BJ (cell line): ENCODE measurements at regions not wholly inside any gene's neighbourhood (a gene's known extent, or its start where the extent isn't known, plus 50 kb on each side); places are given as distances from the start of the nearest gene placed in this dataset.

ENCODE experiments used
- CTCF ChIA-PET: fragments of 350-600 bp; formaldehyde crosslinking; extraction: SDS; loops from one replicate; lab custom pipeline; 2021; ENCODE audit warnings: antibody characterized with exemption, inconsistent platforms; lab: Yijun Ruan, JAX
- POLR2A ChIA-PET: fragments of 300-600 bp; sonication (Branson Sonifier 250); formaldehyde crosslinking; extraction: SDS; loops from one replicate; lab custom pipeline; 2021; ENCODE audit warnings: antibody characterized with exemption; lab: Charles Lee
- DNase-seq: peaks from one replicate; pipeline ENCODE4 v3.0.0-alpha.2; 2011; ENCODE audit warnings: low read depth
- H3K27me3 ChIP-seq: 2 replicates; pipeline ENCODE4 v1.6.0; 2011; ENCODE audit warnings: low read length; ENCODE audit not compliant: control insufficient read depth, insufficient read depth
- H3K36me3 ChIP-seq: 2 replicates; pipeline ENCODE4 v1.5.1; 2011; ENCODE audit warnings: low read length; ENCODE audit not compliant: control insufficient read depth, insufficient read depth
- H3K4me3 ChIP-seq: 2 replicates; pipeline ENCODE4 v1.5.1; 2011; ENCODE audit warnings: low read depth, mild to moderate bottlenecking, control low read depth, low read length
- CTCF ChIP-seq: IDR thresholded peaks from 2 replicates; pipeline ENCODE4 v1.5.1; 2011; ENCODE audit warnings: low read depth, mild to moderate bottlenecking, control low read depth, inconsistent platforms, low read length, moderate library complexity; ENCODE audit not compliant: insufficient read depth

- ChIA-PET POLR2A (no interaction called here), CTCF (interaction anchor here (3.0 kb wide), 1 partner anchor 8 kb away, joined by 8 read pairs; no protein-coding TSS in a partner anchor)
- Histone ChIP-seq H3K4me3 (no peak overlapping the region), H3K27me3 (no peaks in the 10 kb centered on the region), H3K36me3 (no peaks in the 10 kb centered on the region)
- no peak for TF ChIP-seq CTCF
- DNase-seq, result no peak
These were observed 332.1 kb downstream of the DIRAS2 start for GRCh38 chr9:90310521-90310876.

GRCh38 chr9:90311811-90312210, 330.8 kb downstream of the DIRAS2 start:
- TF ChIP-seq CTCF, result no peak
- CTCF ChIA-PET, result no interaction called here
- Histone ChIP-seq H3K4me3 (no peak overlapping the region), H3K36me3 (no peaks in the 10 kb centered on the region), H3K27me3 (no peaks in the 10 kb centered on the region)
- POLR2A ChIA-PET, result no interaction called here
- no peak for DNase-seq

GRCh38 chr9:90322296-90322695, 320.3 kb downstream of the DIRAS2 start:
- Histone ChIP-seq H3K36me3 (no peaks in the 10 kb centered on the region), H3K4me3 (no peak overlapping the region), H3K27me3 (no peaks in the 10 kb centered on the region)
- CTCF ChIA-PET, result no interaction called here
- DNase-seq, result no peak
- no peak for TF ChIP-seq CTCF
- POLR2A ChIA-PET, result no interaction called here

GRCh38 chr9:90325913-90326653, 316.5 kb downstream of the DIRAS2 start:
- POLR2A ChIA-PET, result no interaction called here
- CTCF ChIA-PET, result no interaction called here
- Histone ChIP-seq H3K36me3 (no peaks in the 10 kb centered on the region), H3K27me3 (no peaks in the 10 kb centered on the region), H3K4me3 (no peak overlapping the region)
- no peak for TF ChIP-seq CTCF
- DNase-seq, result no peak

GRCh38 chr9:90330231-90330630, 312.4 kb downstream of the DIRAS2 start:
- no peaks in the 10 kb centered on the region for H3K27me3 ChIP-seq
- no peak overlapping the region for H3K4me3 ChIP-seq
- POLR2A ChIA-PET, result no interaction called here
- TF ChIP-seq CTCF, result no peak
- CTCF ChIA-PET, result no interaction called here
- no peak for DNase-seq
- no peaks in the 10 kb centered on the region for H3K36me3 ChIP-seq
